ENCODE measurements at regions not wholly inside any gene's neighbourhood (a gene's known extent, or its start where the extent isn't known, plus 50 kb on each side); places are given as distances from the start of the nearest gene placed in this dataset.

DNA sequence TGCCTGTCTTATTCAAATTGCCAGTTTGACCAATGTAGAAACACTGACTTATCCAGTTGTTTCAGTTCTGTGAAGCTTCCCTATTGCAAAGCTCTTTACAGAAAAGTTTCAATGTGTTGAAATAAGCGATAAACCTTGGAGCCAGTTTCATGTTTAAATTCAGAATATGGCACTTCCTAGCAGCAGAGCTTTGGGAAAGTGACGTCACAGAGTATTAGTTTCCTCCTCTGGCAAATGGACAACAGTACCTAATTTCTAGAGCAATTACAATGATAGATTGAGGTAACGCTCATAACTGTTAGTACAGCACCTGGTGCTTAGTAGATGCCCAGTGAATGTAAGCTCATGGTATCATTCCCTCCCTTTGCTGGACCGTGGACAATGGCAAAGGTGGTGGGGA, 527.5 kb upstream of the DAB1 start:
- TF ChIP-seq, protein P1, sequence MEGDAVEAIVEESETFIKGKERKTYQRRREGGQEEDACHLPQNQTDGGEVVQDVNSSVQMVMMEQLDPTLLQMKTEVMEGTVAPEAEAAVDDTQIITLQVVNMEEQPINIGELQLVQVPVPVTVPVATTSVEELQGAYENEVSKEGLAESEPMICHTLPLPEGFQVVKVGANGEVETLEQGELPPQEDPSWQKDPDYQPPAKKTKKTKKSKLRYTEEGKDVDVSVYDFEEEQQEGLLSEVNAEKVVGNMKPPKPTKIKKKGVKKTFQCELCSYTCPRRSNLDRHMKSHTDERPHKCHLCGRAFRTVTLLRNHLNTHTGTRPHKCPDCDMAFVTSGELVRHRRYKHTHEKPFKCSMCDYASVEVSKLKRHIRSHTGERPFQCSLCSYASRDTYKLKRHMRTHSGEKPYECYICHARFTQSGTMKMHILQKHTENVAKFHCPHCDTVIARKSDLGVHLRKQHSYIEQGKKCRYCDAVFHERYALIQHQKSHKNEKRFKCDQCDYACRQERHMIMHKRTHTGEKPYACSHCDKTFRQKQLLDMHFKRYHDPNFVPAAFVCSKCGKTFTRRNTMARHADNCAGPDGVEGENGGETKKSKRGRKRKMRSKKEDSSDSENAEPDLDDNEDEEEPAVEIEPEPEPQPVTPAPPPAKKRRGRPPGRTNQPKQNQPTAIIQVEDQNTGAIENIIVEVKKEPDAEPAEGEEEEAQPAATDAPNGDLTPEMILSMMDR (IDR thresholded peaks at IDR 0.05), result no peak
- TF ChIP-seq POLR2A (IDR thresholded peaks at IDR 0.05), result no peak
